AG09309 (cell line): ENCODE measurements at regions not wholly inside any gene's neighbourhood (a gene's known extent, or its start where the extent isn't known, plus 50 kb on each side); places are given as distances from the start of the nearest gene placed in this dataset.
"Not testable (repeated sequence)": the region's sequence is repeated elsewhere in the genome, so short reads cannot be mapped to it uniquely, and the experiment has no call there.

Source experiments
- DNase-seq: peaks from one replicate; pipeline ENCODE4 v3.0.0-alpha.2; 2010; ENCODE audit warnings: low read depth
- H3K4me3 ChIP-seq: 2 replicates; pipeline ENCODE4 v1.5.1; 2011; ENCODE audit warnings: mild to moderate bottlenecking, low read depth, low read length, moderate library complexity; ENCODE audit not compliant: control insufficient read depth
- CTCF ChIP-seq: IDR thresholded peaks from 2 replicates; pipeline ENCODE4 v1.5.1; 2011; ENCODE audit warnings: mild to moderate bottlenecking, low read depth, low read length, inconsistent platforms; ENCODE audit not compliant: insufficient read depth, control insufficient read depth; ENCODE audit errors: missing control alignments

GRCh38 chr12:25397001-25397400, 146.3 kb upstream of the KRAS start:
- DNase-seq, result no peak
- no peak overlapping the region for H3K4me3 ChIP-seq
- TF ChIP-seq CTCF, result no peak

- no peak for TF ChIP-seq CTCF
- H3K4me3 ChIP-seq, result no peak overlapping the region
- no peak for DNase-seq
These were observed 144.5 kb upstream of the KRAS start for GRCh38 chr12:25395227-25395626.

GRCh38 chr12:25394775-25395174, 144.0 kb upstream of the KRAS start:
- not testable (repeated sequence) for H3K4me3 ChIP-seq, DNase-seq

- no peak for TF ChIP-seq CTCF
- no peak for DNase-seq
- H3K4me3 ChIP-seq, result no peak overlapping the region
These were observed 143.3 kb upstream of the KRAS start for GRCh38 chr12:25394025-25394424.

- not testable (repeated sequence) for DNase-seq, H3K4me3 ChIP-seq
These were observed 140.6 kb upstream of the KRAS start for GRCh38 chr12:25391346-25391745.

- no peak overlapping the region for H3K4me3 ChIP-seq
- TF ChIP-seq CTCF, result no peak
- no peak for DNase-seq
These were observed 137.5 kb upstream of the KRAS start for GRCh38 chr12:25388183-25388582.

- TF ChIP-seq CTCF, result no peak
- DNase-seq, result no peak
- no peak overlapping the region for H3K4me3 ChIP-seq
These were observed 137.0 kb upstream of the KRAS start for GRCh38 chr12:25387732-25388050.

- DNase-seq, result peak; percentile 69
- TF ChIP-seq CTCF, result peak; percentile 79
- H3K4me3 ChIP-seq, result peak overlapping the region; percentile 67
These were observed 136.4 kb upstream of the KRAS start for GRCh38 chr12:25386831-25387731.
